ENCODE measurements at regions not wholly inside any gene's neighbourhood (a gene's known extent, or its start where the extent isn't known, plus 50 kb on each side); places are given as distances from the start of the nearest gene placed in this dataset.

- Histone ChIP-seq H3K9me3 (ENCODE audit: control insufficient read depth in 1 of 2, insufficient read depth in 1 of 2, low read depth in 1 of 2, low read length in 2 of 2) (peaks cover 7 to 8% of the 10 kb centered on the region in 2 experiments; a peak in 2 of 4 replicates), H3K9me2 (ENCODE audit: insufficient read depth) (no peaks in the 10 kb centered on the region), H3K9ac (ENCODE audit: low read length) (no peak overlapping the region), H3K4me3 (replicated peaks in 1 of 2; ENCODE audit: low read depth in 1 of 2, low read length in 2 of 2) (no peak overlapping the region), H3K36me3 (ENCODE audit: control insufficient read depth in 1 of 2, insufficient read depth in 2 of 2, low read length in 2 of 2) (no peaks in the 10 kb centered on the region), H3K79me2 (ENCODE audit: insufficient read depth, low read length) (no peaks in the 10 kb centered on the region), H3K27me3 (ENCODE audit: insufficient read depth, low read length) (no peaks in the 10 kb centered on the region), H3K4me1 (ENCODE audit: control insufficient read depth in 1 of 2, insufficient read depth in 2 of 2, low read length in 2 of 2) (no peaks in the 10 kb centered on the region), H4K20me1 (ENCODE audit: insufficient read depth) (no peaks in the 10 kb centered on the region), H3K4me2 (ENCODE audit: low read length) (no peak overlapping the region), H2AFZ (ENCODE audit: low read depth, low read length, poor library complexity, severe bottlenecking) (no peak overlapping the region), H3K27ac (ENCODE audit: low read depth, low read length) (no peak overlapping the region)
- no TSS peak for BruUV-seq (replicated peaks)
- intact Hi-C loops (cut with micrococcal nuclease): no loop called here
- DNase-seq (ENCODE audit: low read depth, low spot score) (no peak), ATAC-seq (no peak)
- ChIA-PET CTCF (no interaction called here), RAD21 (ENCODE audit: low non-redundant PET in 1 of 2, low total read pairs in 2 of 2, uncharacterized antibody in 2 of 2, unreplicated experiment in 2 of 2) (no interaction called here), POLR2A (no interaction called here)
- no peak for TF ChIP-seq SIN3A (IDR thresholded peaks at IDR 0.05; ENCODE audit: low read depth)
- TF ChIP-seq EZH2phosphoT487 (IDR thresholded peaks at IDR 0.05; ENCODE audit: borderline replicate concordance): no peak
- TF ChIP-seq REST (IDR thresholded peaks at IDR 0.05; ENCODE audit: low read depth): no peak
Observed at GRCh38 chr16:8080817-8081216, 509.5 kb downstream of the TMEM114 start.

GRCh38 chr16:8075271-8075670 lies 515.0 kb downstream of the TMEM114 start:
- no peak for DNase-seq (ENCODE audit: low read depth, low spot score)
- ChIA-PET CTCF (no interaction called here), RAD21 (ENCODE audit: low non-redundant PET in 1 of 2, low total read pairs in 2 of 2, uncharacterized antibody in 2 of 2, unreplicated experiment in 2 of 2) (no interaction called here), POLR2A (no interaction called here)
- no peaks in the 10 kb centered on the region for H3K9me2 ChIP-seq (ENCODE audit: insufficient read depth)
- H3K27ac ChIP-seq (ENCODE audit: low read depth, low read length): no peak overlapping the region
- no peaks in the 10 kb centered on the region for H4K20me1 ChIP-seq (ENCODE audit: insufficient read depth)
- no peak for ATAC-seq
- no peaks in the 10 kb centered on the region for H3K36me3 ChIP-seq (ENCODE audit: control insufficient read depth in 1 of 2, insufficient read depth in 2 of 2, low read length in 2 of 2)
- no peak overlapping the region for H3K4me2 ChIP-seq (ENCODE audit: low read length)
- intact Hi-C loops (cut with micrococcal nuclease): no loop called here
- no peaks in the 10 kb centered on the region for H3K4me1 ChIP-seq (ENCODE audit: control insufficient read depth in 1 of 2, insufficient read depth in 2 of 2, low read length in 2 of 2)
- no peak overlapping the region for H2AFZ ChIP-seq (ENCODE audit: low read depth, low read length, poor library complexity, severe bottlenecking)
- H3K9me3 ChIP-seq (ENCODE audit: control insufficient read depth in 1 of 2, insufficient read depth in 1 of 2, low read depth in 1 of 2, low read length in 2 of 2): peaks cover 5 to 16% of the 10 kb centered on the region in 2 experiments; a peak in 2 of 4 replicates
- no peak overlapping the region for H3K9ac ChIP-seq (ENCODE audit: low read length)
- no peaks in the 10 kb centered on the region for H3K79me2 ChIP-seq (ENCODE audit: insufficient read depth, low read length)
- BruUV-seq (replicated peaks): no TSS peak
- no peak overlapping the region for H3K4me3 ChIP-seq (replicated peaks in 1 of 2; ENCODE audit: low read depth in 1 of 2, low read length in 2 of 2)
- H3K27me3 ChIP-seq (ENCODE audit: insufficient read depth, low read length): no peaks in the 10 kb centered on the region
- TF ChIP-seq TCF7L2 (IDR thresholded peaks at IDR 0.05; ENCODE audit: borderline replicate concordance, extremely low read depth, insufficient read depth, insufficient read length) (no peak), EZH2phosphoT487 (IDR thresholded peaks at IDR 0.05; ENCODE audit: borderline replicate concordance) (no peak), YY1 (IDR thresholded peaks at IDR 0.05; ENCODE audit: extremely low read depth, insufficient replicate concordance, low read depth, low read length) (no peak), SRF (IDR thresholded peaks at IDR 0.05; ENCODE audit: low read depth) (no peak), ZFX (IDR thresholded peaks at IDR 0.05) (no peak), ELF1 (IDR thresholded peaks at IDR 0.05; ENCODE audit: borderline replicate concordance, low read depth) (no peak), FOSL1 (IDR thresholded peaks at IDR 0.05; ENCODE audit: low read depth) (no peak), ATF3 (IDR thresholded peaks at IDR 0.05) (no peak), RAD21 (IDR thresholded peaks at IDR 0.05; ENCODE audit: low read depth) (no peak), ZBTB33 (IDR thresholded peaks at IDR 0.05; ENCODE audit: extremely low read depth, insufficient replicate concordance, low read length) (no peak), POLR2AphosphoS5 (IDR thresholded peaks at IDR 0.05; ENCODE audit: low read depth, low read length) (no peak), CBX3 (IDR thresholded peaks at IDR 0.05; ENCODE audit: low read depth) (no peak)

Measured in HCT116 (cell line).